Keratinocyte (primary cell): ENCODE measurements at regions not wholly inside any gene's neighbourhood (a gene's known extent, or its start where the extent isn't known, plus 50 kb on each side); places are given as distances from the start of the nearest gene placed in this dataset.

ENCODE experiments used
- EZH2 ChIP-seq: IDR thresholded peaks from one replicate; pipeline ENCODE4 v1.6.1; 2012; ENCODE audit warnings: inconsistent platforms, mild to moderate bottlenecking, low read length, moderate library complexity
- TF ChIP-seq, protein P1 (sequence below), 3 experiments: IDR thresholded peaks in 1 of 3; conservative IDR thresholded peaks in 1 of 3; optimal IDR thresholded peaks in 1 of 3; 2 replicates in 2 of 3; 3 replicates in 1 of 3; pipeline versions ENCODE3 to v1.5.1; 2011; ENCODE audit warnings: low read length in 3 of 3, mild to moderate bottlenecking in 3 of 3, moderate library complexity in 2 of 3, control low read depth in 1 of 3, inconsistent platforms in 1 of 3; ENCODE audit not compliant: insufficient read depth in 2 of 3; ENCODE audit errors: extremely low read depth in 1 of 3

DNA sequence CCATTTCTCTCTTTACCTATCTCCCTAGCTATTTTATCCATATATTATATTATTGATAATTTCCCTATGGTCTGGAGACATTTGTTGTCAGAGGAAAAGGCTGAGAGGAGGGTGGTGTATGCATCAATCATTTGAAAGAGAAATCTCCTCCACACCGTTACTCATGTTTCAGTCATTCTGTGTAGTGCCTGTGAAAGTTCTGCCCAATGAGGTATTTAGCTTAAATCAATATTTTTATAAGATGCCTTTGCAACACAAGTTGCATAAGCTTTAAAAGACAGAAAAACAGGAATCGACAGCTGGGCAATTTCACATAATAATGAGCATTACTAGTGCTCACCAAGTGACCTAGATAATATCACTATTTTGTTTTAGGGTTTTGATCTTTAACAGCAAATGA, 363.7 kb upstream of the FSIP2 start:
- TF ChIP-seq, protein P1, sequence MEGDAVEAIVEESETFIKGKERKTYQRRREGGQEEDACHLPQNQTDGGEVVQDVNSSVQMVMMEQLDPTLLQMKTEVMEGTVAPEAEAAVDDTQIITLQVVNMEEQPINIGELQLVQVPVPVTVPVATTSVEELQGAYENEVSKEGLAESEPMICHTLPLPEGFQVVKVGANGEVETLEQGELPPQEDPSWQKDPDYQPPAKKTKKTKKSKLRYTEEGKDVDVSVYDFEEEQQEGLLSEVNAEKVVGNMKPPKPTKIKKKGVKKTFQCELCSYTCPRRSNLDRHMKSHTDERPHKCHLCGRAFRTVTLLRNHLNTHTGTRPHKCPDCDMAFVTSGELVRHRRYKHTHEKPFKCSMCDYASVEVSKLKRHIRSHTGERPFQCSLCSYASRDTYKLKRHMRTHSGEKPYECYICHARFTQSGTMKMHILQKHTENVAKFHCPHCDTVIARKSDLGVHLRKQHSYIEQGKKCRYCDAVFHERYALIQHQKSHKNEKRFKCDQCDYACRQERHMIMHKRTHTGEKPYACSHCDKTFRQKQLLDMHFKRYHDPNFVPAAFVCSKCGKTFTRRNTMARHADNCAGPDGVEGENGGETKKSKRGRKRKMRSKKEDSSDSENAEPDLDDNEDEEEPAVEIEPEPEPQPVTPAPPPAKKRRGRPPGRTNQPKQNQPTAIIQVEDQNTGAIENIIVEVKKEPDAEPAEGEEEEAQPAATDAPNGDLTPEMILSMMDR (optimal IDR thresholded peaks at IDR 0.05 in 1 of 3, IDR thresholded peaks at IDR 0.05 in 1 of 3, conservative IDR thresholded peaks at IDR 0.05 in 1 of 3; ENCODE audit: extremely low read depth in 1 of 3, insufficient read depth in 2 of 3, low read length in 3 of 3): no peak
- TF ChIP-seq EZH2: no peak
